WI38 (cell line): ENCODE measurements at regions not wholly inside any gene's neighbourhood (a gene's known extent, or its start where the extent isn't known, plus 50 kb on each side); places are given as distances from the start of the nearest gene placed in this dataset.

Source experiments
- H3K4me3 ChIP-seq: 2 replicates; pipeline ENCODE4 v1.5.1; 2011; ENCODE audit warnings: low read depth, mild to moderate bottlenecking, control low read depth, low read length
- TF ChIP-seq, protein P1 (sequence below): IDR thresholded peaks from 2 replicates; pipeline ENCODE4 v1.5.1; 2012; ENCODE audit warnings: low read depth, mild to moderate bottlenecking, control low read depth, low read length

DNA sequence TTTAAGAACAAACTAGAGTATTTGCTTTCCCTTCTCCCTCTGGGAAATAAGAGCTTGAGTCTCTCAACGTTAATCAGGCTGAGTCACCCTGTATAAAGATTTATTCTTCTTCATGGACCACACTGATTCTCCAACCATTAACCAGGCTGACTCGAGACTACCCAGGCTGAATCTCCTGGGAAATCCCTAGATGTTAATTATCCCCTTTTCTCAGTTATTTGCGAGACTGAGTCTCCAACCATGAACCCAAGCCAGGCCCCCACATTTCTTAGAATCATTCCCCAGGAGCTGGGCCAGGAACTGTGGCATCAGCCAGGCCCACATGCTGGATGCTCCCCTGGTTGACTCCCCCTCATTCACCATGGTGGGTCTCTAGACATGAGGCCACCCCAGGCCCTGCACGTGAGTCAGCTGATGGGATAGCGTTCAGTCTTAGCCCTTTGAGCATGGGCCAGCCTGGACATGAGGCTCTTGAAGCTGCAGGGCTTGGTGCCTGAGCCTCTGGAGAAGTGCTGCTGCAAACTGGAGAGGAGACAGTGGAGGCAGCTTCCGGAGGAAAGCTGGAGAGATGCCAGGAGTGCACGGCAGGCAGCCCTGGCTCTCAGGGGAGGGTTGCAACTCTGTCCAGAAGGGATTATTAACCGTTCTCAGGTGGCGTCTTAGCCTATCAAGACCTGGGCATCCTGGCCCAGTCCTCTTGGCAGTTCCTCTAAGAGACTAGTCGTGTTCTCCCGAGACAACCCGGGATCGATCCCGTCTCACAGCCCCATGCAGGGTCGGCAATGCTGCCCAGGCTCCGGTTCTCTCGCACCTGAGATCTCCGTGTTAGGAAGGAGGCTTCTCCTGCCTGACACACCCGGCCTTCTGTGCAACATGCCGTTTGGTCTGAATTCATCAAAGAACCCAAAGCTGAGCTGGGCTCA lies 296.6 kb downstream of the ADGRD1 start:
- TF ChIP-seq, protein P1, sequence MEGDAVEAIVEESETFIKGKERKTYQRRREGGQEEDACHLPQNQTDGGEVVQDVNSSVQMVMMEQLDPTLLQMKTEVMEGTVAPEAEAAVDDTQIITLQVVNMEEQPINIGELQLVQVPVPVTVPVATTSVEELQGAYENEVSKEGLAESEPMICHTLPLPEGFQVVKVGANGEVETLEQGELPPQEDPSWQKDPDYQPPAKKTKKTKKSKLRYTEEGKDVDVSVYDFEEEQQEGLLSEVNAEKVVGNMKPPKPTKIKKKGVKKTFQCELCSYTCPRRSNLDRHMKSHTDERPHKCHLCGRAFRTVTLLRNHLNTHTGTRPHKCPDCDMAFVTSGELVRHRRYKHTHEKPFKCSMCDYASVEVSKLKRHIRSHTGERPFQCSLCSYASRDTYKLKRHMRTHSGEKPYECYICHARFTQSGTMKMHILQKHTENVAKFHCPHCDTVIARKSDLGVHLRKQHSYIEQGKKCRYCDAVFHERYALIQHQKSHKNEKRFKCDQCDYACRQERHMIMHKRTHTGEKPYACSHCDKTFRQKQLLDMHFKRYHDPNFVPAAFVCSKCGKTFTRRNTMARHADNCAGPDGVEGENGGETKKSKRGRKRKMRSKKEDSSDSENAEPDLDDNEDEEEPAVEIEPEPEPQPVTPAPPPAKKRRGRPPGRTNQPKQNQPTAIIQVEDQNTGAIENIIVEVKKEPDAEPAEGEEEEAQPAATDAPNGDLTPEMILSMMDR: no peak
- H3K4me3 ChIP-seq: no peak overlapping the region

DNA sequence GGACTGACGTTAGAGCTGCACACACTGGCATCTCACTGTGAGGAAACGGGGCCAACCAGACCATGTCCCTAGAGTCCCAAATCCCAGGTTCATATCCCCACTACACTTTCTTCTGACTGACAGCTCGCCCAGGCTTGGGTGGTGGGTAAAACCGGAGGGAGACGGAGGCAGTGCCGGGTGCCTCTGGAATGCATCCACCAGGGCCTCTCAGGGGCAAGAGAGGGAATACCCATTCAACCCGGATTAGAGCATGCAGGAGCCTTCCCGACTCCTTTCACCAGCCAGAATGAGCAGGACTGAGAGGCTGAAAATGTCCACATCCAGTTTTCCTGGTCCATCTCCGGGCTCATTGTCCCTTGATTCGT lies 297.2 kb downstream of the ADGRD1 start:
- H3K4me3 ChIP-seq: no peak overlapping the region
- TF ChIP-seq, protein P1: no peak

DNA sequence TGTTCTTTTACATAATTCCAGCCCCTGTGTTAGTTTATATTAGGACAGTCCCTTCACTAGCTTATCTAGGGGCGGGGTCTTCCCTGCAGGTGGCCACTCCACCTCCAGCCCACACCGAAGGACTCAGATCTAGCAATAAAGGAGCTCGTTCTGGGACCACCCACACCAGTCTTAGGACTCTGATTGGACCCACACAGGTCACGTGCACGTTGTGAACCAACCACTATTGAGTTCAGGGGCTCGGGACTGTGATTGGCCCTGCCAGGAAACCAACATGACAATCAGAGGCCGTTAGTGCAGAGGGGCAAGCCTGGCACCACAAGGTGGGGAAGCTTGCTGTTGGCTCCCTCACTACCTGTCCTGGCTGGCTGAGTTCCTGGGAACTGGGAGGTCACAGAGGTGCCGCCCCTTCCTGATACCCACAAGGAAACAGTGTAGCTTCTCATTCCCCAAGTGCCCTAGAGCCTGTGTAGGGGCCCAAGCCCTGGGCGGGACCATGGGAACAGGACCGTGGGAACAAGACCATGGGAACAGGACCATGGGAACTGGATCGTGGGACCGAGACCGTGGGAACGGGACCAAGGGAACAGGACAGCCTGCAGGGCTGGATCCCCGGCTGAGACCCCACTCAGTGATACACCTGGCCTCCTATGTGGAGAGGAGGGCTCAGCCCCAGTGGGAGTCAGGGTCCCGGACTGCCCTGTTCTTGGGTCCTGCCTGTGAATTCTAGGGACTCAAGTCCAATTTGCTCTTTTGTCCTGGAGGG lies 297.8 kb downstream of the ADGRD1 start:
- no peak overlapping the region for H3K4me3 ChIP-seq
- TF ChIP-seq, protein P1: no peak

DNA sequence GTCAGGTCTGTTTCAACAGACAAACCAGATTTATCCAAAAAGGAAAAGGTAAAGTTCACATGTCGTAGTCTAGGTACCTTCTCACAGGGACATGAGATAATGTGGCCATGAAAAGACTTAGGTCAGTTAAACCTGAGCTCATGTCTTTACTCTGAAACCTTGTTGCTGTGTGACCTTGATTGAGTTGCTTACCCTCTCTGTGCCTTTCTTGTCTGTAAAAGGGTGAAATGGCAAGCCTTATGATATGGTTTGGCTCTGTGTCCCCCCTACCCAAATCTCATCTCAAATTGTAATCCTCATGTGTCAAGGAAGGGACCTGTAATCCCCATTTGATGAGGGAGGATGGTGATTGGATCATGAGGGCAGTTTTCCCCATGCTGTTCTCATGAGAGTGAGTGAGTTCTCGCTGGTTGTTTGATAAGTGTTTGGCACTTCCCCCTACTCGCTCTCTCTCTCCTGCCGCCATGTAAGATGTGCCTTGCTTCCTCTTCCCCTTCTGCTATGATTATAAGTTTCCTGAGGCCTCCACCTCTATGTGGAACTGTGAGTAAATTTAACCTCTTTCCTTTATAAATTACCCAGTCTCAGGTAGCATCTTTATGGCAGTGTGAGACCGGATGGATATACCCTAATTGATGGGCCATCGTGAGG lies 299.8 kb downstream of the ADGRD1 start:
- TF ChIP-seq, protein P1: no peak
- no peak overlapping the region for H3K4me3 ChIP-seq

DNA sequence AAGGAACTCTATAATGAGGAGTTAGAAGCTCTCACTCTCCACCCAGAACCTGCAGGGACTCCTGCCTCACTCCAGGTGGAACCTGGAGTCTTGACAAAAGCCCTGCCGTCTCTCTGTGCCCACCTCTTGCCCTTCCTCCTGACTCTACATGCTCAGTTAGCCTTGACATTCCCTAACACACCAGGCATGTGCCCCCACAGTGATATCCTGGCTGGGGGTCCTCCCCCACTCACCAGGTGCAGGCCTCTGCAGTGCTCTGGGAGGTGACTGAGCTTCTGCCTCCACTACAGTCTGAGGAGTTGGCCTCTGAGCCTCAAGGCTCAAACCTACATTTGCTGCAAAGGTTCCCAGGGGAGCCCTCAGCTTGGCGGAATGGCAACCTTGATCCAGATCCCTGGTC lies 300.7 kb downstream of the ADGRD1 start:
- TF ChIP-seq, protein P1: no peak

DNA sequence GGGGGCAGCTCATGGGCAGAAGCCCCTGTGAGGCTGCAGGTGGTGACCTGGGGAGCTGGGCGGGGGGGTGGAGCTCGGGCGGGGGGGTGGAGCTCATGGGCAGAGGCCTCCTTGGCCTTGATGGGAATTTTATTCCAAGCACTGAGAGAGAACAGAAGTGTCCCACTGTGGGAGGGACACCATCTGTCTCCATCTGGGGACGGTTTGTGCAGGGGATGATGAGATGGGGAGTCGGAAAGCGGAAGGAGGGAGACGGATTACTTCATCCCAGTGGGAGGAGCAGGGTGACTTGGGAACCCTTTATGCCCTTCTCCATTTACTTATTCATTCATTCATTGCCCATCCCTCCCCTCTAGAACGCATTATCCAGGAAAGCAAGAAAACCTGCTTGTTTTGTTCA lies 304.7 kb downstream of the ADGRD1 start:
- TF ChIP-seq, protein P1: no peak
- H3K4me3 ChIP-seq: no peak overlapping the region

More for the DNA sequence above, 300.7 kb downstream of the ADGRD1 start:
- H3K4me3 ChIP-seq: no peak overlapping the region
